NCI-H345 treated with DMSO at 0.1 percent for 48 hours (cell line): ENCODE measurements at regions not wholly inside any gene's neighbourhood (a gene's known extent, or its start where the extent isn't known, plus 50 kb on each side); places are given as distances from the start of the nearest gene placed in this dataset.

Experiments used
- DNase-seq: peaks from one replicate; lab custom pipeline; 2025; ENCODE audit not compliant: unreplicated experiment; lab: John Stamatoyannopoulos, UW

DNA sequence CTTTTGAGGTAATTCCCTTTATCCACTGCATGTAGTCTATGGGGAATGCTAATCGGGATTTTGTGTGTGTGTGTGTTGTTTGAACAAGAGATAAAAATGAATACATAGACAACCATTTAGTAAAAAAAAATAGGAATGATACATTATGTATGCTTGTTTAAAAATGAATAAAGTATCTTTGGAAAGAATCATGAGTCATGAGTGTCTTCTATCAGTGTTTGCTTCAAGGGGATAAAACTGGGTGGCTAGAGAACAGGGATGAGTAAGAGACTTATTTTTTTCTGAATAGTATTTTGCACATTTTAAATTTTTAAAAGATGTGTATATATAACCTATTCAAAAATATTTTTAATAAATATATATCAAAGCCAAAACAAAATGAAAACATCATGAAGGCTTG is 839.4 kb upstream of the ADGRL4 start:
- DNase-seq, result no peak

DNA sequence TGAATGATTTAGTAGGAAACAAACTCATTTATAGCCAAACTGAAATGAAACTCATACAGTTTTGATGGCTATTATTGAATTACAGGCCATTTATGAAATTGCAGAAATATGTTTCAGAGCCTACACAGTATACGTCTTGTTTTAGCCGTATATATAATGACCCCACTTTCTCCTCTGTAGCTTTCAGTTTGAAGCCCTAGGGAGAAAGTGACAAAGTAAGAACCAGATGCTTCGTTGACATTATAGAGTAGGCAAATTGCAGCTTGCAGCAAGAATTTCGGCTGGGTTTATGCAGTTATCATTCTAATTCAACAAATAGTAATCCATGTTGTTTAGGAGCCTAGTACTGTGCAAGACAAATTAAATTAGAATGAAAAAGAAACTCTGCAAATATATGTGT is 836.3 kb upstream of the ADGRL4 start:
- no peak for DNase-seq

GRCh38 chr1:79839882-79840281 is 833.4 kb upstream of the ADGRL4 start:
- no peak for DNase-seq

GRCh38 chr1:79827446-79827845 is 820.9 kb upstream of the ADGRL4 start:
- DNase-seq, result no peak

DNA sequence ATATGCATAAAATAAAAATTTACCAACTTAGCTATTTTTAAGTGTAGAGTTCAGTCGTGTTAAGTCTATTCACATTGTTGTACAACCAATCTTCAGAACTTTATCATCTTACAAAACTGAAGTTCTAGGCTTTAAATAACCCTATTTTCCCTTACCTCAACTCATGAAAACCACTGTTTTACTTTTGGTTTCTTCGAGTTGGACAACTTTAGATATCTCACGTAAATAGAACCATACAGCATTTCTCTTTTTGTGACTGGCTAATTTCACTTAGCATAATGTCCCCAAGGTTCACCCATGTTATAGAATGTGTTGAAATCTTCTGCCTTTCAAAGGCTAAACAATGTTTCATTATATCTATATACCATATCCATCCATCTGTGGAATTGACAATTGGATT is 819.0 kb upstream of the ADGRL4 start:
- no peak for DNase-seq

- no peak for DNase-seq
Measured at GRCh38 chr1:79822053-79822452, 815.5 kb upstream of the ADGRL4 start.

- no peak for DNase-seq
Measured at GRCh38 chr1:79819140-79819539, 812.6 kb upstream of the ADGRL4 start.

DNA sequence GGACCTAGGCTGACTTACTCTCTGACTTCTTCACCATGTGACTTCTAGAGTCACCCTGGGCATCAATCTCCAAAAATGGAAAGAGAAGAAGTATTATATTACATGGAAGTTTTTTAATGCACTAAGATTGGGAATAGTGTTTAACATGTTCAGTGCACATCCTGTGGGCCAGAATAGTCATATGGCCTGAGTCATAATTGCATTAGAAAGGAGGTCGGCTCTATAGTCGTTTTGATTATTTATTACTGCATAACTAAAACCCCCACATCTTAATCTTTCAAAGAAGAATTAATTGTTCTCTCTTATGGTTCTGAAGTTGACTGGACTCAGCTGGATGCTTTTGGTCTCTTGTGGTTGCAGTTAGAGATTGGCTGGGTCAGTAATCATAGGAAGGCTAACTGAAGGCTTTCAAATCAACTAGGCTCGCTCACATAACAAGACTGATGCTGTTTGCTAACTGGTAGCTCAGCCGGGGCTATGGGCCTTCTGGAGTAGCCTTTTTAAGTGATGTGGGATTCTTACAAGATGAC is 810.6 kb upstream of the ADGRL4 start:
- no peak for DNase-seq

DNA sequence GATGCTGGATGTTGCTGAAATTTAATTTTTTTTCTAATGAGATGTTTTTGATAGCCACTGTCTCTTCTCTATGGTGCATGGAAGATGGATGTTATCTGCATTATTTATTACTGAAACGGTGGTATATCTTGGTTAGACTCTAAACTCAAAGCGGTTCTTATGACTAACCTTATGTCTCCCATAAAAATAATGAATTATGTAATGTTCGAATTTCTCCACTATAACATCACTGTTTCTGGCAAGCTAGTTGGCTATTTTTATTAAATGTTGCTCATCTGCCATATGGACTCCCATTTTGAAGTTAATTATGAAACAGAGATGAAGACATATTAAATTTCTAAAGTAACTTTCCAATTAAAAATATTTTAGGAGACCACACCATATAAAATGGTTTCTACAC is 808.6 kb upstream of the ADGRL4 start:
- DNase-seq, result no peak

DNA sequence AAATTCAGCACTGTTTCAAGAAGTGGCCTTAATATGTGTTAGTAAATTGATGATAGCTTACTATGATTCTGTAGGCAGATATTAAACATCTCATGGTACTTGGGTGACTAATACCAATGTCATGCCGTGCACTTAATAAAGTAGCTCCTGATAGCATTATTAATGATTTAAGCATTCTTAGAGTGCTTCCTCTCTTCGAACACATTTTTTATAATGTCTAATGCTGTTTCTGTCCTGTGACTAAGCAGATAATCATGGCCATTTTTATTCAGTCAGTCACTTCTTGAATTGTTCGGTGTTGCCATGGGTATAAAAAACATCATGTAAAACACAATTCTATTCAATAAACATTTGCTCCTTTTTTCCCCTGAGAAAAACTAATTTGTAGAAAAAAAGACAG is 804.6 kb upstream of the ADGRL4 start:
- DNase-seq, result no peak

- DNase-seq, result no peak
Measured at GRCh38 chr1:79808816-79809475, 802.4 kb upstream of the ADGRL4 start.

DNA sequence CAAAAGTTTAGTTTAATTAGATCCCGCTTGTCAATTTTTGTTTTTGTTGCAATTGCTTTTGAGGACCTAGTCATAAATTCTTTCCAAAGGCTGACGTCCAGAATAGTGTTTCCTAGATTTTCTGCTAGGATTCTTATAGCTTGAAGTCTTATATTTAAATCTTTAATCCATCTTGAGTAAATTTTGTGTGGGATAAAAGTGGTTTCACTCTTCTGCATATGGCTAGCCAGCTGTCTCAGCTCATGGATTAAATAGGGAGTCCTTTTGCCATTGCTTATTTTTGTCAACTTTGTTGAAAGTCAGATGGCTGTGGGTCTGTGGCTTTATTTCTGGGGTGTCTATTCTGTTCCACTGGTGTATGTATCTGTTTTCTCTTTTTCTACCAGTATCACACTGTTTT is 801.3 kb upstream of the ADGRL4 start:
- no peak for DNase-seq

GRCh38 chr1:79797487-79797886 is 791.0 kb upstream of the ADGRL4 start:
- no peak for DNase-seq

GRCh38 chr1:79796434-79796833 is 789.9 kb upstream of the ADGRL4 start:
- DNase-seq, result no peak

- no peak for DNase-seq
Measured at GRCh38 chr1:79792219-79792930, 785.8 kb upstream of the ADGRL4 start.

GRCh38 chr1:79791488-79792218 is 785.1 kb upstream of the ADGRL4 start:
- DNase-seq, result no peak

- no peak for DNase-seq
Measured at GRCh38 chr1:79790950-79791349, 784.4 kb upstream of the ADGRL4 start.

DNA sequence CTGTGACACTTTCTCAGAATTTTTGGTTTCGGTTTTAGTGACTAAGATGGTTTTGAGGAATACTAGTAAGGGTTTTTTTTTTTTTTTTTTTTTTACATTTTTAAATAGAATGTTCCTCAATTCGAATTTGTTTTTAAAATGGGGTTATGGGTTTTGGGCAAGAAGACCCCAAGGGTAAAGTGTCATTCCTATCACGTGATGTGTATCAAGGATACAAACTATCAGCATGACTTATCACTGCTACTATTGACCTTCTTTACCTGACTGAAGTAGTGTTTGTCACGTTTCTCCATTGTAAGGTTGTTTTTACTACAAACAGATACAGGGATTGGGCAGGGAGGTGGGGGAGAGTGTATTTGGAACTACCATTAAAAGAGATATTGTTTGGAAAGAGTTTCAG is 781.1 kb upstream of the ADGRL4 start:
- DNase-seq, result no peak

DNA sequence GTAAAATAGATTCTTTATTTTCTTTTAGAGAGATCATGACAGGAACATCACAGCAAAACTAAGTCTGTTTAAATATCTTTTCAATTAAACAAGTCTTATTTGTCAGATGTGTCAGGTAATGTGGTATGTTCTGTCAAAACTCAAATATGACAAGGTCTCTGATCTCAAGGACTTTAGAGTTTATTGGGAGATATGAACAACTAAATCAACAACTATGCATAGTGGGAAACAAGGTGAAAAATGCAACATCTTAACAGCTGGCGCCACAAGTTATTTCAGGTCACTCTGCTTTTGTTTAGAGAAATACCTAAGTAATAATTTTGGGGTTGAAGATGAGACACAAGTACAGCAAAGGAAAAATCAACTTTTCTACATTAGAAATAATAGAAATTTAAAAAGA is 779.4 kb upstream of the ADGRL4 start:
- no peak for DNase-seq

- DNase-seq, result no peak
Measured at GRCh38 chr1:79785561-79785960, 779.0 kb upstream of the ADGRL4 start.

- DNase-seq, result no peak
Measured at GRCh38 chr1:79781261-79781660, 774.7 kb upstream of the ADGRL4 start.
